ENCODE measurements at regions not wholly inside any gene's neighbourhood (a gene's known extent, or its start where the extent isn't known, plus 50 kb on each side); places are given as distances from the start of the nearest gene placed in this dataset.

DNA sequence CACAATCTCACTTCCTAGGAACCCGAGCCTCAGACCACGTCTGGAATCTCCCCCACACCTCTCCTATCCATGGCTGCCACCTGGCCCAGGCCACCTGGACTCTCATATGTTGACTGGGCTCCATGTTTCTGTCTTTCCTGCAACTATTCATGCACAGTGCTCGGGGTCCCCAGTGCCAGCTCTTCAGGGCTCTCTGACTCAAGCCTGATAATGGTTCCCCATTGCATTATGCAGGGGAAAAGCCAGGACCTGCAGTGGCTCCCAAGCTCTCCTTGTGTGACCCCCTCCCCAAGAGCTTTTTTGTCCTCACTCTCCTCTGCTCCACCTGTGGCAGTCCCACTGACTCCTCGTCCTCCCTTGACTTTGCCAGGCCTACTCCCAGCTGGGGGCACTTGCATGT, 417.6 kb downstream of the NPHP4 start:
- DNase-seq (ENCODE audit: low read depth in 2 of 2, low spot score in 1 of 2): no peak

DNA sequence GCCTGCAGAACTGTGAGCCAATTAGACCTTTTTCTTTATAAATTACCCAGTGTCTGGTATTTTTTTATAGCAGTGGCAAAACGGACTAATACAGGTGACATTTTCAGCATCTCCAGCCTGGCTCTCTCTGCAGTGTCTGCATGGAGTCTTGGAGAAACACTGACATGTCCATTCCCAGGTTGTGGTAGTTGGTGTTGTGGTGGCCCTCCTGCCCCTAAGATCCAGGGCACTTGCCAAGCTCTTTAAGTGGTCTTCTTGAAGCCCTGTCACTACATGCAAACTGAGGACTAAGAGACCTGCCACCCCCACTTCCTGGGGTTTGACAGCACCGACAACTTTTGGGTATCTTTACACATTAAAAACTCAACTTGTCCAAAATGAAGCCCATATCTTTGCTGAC, 419.4 kb downstream of the NPHP4 start:
- no peak for DNase-seq (ENCODE audit: low read depth in 2 of 2, low spot score in 1 of 2)

DNA sequence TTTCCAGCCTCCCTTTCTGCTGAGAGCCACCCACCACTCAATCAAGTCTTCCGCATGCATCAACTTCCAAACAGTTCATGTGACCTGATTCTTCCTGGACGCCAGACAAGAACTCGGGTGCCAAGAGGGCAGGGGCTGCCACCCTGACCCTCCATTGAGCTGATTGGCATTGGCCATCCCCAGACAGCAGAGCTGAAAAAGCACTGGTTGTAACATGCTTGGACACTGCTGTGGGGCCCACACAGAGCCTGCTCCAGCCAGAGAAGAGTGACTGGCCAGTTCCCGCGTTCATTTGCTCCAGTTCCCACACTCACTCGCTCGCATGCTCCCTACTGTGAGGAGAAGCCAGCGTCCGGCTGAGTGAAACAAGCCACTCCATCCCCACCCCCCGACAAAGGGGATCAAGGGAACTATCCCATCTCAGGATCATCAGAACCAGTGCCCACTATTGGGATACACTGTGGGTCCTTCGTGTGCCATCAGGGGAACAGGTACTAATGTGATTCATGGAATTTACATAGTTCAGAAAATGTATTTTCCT, 420.3 kb downstream of the NPHP4 start:
- no peak for DNase-seq (ENCODE audit: low read depth in 2 of 2, low spot score in 1 of 2)

DNA sequence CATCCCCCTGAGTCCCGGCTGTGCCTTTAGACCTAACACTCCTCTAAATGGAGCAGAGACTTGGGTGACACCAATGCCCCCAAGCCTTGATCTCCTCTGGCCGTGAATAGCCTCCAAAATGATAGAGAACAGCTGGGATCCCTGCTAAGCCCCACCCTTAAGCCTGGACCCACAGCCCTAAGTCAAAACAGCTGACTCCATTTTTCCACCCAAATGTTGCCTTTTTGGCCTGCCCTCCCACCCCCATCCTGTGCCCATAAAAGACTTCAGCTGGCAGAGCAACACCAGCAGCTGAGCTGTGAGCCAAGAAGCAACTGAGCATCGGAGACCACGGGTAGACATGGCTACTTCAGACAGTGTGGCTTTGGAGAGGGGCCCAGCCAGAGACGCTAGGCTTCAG, 420.8 kb downstream of the NPHP4 start:
- no peak for DNase-seq (ENCODE audit: low read depth in 2 of 2, low spot score in 1 of 2)

DNA sequence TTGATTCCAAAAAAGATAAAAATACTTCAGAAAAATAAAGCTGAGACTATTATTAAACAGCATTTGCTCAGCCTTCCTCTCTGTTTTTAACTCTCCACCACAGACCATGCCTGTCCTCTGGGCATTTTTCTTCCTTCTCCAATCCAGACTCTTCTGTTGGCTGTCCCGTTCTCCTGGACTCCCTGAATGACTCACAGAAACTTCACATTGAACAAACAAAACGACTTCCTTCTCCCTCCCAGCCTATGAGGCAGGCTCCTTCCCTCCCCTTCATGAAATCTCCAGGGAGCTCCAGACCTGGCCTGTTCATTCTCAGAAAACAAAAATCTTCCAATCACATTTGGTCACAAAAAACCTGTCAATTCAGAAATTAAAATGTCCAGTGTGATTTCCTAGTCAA, 421.3 kb downstream of the NPHP4 start:
- DNase-seq (ENCODE audit: low read depth in 2 of 2, low spot score in 1 of 2): no peak

DNA sequence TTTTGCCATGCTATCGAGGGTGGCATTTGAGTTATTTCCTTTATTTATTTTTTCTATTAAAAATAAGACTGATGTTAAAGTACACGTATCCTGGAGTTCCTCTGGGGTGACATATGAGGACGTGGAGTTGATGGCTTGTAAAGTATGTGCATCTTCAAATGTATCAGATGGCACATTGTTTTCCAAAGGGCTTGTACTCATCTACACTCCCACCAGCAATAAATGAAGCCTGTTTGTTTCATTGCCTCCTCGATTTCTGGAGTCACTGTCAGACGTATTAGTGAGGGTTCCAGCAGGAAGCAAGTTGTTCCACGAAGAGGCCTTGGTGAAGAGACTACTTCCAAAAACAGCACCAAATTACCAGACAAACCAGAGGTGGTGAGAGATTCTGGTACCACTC, 423.9 kb downstream of the NPHP4 start:
- no peak for DNase-seq (ENCODE audit: low read depth in 2 of 2, low spot score in 1 of 2)

DNA sequence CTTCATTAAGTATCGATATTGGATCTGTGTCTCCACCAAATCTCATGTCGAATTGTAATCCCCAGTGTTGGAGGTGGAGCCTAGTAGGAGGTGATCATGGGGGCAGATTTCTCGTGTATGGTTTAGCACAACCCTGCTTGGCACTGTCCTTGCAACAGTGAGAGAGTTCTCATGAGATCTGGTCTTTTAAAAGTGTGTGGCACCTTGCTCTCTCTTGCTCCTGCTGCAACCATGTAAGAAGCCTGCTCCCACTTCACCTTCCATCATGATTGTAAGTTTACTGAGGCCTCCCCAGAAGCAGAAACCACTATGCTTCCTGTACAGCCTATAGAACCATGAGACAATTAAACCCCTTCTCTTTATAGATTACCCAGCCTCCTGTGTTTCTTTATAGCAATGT, 424.4 kb downstream of the NPHP4 start:
- DNase-seq (ENCODE audit: low read depth in 2 of 2, low spot score in 1 of 2): no peak

DNA sequence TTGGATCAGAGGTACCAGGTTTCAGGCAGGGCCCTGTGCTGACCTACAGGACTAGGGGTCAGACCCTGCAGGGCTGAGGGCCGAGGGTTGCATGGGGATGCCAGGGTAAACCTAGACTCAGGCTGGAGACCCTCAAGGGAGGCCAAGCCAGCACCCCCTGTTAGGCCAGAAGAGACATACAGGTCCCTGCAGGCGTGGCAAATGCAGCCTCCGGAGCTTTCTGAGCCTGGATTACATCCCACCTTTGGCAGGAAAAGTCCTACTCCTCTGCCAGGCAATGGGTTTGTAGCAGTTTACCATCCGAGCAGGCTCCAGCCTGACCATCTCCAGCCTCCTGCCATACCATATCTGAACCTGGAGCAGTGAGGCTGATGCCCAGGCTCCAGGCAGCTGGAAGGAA, 425.3 kb downstream of the NPHP4 start:
- no peak for DNase-seq (ENCODE audit: low read depth in 2 of 2, low spot score in 1 of 2)

DNA sequence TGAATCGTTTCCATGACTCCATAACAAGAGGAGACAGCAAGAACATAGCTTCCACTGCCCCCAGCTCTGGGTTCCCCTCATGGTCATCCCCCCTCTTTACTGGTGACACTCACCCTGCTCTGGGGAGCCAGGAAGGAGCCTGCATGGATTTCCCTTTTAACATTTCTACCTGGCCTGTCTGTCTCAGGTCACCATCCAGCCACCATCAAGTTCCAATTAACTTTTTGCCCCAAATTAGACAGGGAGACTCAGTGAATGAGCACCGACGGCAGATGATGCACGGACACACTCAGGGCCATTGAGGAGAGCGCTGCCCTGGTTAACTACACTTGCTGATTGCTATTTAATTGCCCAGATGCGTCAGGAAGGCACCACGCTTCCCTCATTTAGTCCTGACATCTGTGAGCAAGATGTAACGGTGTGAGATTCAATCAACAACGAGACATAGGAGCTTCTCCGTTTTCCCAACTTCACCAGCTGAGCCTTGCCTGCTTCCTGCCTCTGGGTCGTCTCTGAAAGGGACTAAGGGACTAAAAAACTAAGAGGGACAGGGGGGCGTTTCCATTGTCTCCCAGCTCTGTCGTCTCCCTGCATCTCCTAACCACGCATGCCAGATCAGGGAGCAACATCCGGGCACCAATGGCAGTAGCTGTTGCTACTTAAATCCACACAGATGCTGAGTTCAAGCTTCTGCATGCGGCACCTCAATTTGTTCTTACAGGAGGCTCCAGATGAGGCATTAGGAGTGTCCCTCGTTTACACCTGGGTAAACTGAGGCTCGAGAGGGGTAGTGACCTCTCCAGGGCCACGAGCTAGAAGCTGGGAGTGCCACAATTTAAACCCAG, 426.7 kb downstream of the NPHP4 start:
- DNase-seq (ENCODE audit: low read depth in 2 of 2, low spot score in 1 of 2): no peak

DNA sequence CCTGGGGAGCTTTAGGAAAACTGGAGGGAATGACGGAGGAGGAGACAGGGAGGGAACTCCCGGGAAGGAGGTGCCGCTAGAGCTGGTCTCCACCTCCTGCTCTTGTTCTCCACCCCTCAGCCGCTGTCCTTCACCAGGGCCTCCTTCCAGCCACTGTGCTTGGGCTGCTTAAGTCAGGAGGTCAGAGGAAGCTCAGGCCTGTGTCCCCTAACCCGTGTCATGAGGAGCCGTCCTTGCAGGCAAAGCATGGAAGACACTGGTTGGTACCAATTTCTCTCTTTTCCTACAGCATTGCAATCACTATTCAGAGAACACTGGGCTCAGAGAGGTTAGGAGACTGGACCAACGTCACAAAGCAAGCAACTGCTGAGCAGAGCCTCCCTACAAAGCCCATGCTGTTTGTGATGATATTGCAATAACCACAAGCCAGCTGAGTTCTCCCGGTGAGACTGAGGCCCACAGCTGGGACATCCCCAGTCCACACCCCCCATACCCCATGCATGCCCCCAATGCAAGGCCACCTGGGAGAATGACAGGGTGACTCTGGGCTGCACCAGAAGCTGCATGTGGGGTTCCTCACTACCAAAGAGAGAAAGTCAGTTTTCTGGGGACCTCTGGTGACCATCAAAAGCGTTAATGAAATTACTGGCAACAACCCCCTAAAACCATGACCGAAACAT, 427.5 kb downstream of the NPHP4 start:
- no peak for DNase-seq (ENCODE audit: low read depth in 2 of 2, low spot score in 1 of 2)

DNA sequence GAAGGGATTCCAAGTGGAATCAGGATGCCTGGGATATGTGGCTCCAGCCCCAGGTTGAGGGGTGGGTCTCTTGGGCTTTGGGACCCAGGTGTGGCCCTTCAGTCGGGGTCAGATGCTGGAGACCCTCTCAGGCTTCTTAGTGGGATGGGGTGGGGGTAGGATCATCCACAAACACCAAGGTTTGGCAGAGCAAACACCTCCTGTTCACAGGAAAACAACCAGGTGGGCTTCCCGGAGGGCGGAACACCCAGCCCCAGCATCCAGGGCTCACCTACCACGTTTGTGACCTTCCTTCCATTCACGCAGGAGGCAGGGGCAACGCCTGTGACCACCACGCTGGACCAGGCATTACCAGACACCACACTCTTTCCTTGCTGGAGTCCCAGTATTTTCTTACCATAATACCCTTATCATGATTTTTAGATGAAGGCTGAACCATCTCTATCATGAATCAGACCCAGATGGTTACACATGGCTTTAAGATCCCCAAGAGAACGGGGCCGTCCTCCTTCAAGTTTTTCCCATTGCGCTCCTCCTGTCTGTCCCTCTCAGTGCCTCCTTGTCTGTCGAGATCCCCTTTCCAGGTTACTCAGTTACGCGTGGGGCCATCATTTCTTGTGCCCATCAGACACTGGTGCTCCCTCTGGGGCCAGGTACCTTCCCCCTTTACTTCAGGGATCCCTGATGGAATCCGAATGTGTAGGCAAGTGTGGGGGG, 428.2 kb downstream of the NPHP4 start:
- no peak for DNase-seq (ENCODE audit: low read depth in 2 of 2, low spot score in 1 of 2)

DNA sequence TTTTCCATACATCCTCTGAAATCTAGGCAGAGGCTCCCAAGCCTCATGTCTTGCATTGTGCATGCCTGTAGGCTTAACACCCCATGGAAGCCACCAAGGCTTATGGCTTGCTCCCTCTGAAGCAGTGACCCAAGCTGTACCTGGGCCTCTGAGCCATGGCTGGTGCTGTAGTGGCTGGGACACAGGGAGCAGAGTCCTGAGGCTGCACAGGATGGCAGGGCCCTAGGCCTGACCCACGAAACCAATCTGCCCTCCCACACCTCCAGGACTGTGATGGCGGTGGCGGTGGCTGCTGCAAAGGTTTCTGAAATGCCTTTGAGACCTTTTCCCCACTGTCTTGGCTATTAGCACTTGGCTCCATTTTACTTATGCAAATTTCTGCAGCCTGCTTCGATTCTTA, 429.5 kb downstream of the NPHP4 start:
- no peak for DNase-seq (ENCODE audit: low read depth in 2 of 2, low spot score in 1 of 2)

DNA sequence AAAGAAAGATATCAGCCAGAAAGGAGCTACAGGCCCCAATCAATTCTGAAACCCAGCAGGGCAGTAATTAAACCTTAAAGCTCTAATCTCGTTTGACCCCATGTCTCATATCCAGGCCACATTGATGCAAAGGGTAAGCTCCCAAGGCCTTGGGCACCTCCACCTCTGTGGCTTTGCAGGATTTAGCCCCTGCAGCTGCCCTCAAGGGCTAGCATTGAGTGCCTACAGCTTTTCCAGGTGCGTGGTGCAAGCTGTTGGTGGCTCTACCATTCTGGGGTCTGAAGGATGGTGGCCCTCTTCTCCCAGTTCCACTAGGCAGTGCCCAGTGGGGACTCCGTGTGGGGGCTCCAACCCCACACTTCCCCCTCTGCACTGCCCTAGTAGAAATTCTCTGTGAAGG, 429.9 kb downstream of the NPHP4 start:
- DNase-seq (ENCODE audit: low read depth in 2 of 2, low spot score in 1 of 2): no peak

DNA sequence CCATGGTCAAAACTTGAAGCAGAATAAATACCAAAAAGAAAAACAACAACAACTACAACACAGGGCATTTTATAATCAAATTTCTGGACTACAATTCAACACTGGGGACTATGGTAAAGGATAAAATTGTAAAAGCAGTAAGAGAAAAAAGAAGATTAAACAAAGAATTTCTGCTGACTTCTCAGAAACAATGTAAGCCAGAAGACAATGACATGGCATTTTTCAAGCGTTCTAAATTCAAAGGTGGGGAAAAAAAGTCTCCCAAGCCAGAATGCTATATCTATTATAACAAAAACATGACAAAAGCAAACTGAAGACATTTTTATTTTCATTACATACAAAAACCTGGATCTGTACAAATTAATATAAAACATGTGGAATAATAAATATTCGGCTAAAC, 433.1 kb downstream of the NPHP4 start:
- DNase-seq (ENCODE audit: low read depth in 2 of 2, low spot score in 1 of 2): no peak

DNA sequence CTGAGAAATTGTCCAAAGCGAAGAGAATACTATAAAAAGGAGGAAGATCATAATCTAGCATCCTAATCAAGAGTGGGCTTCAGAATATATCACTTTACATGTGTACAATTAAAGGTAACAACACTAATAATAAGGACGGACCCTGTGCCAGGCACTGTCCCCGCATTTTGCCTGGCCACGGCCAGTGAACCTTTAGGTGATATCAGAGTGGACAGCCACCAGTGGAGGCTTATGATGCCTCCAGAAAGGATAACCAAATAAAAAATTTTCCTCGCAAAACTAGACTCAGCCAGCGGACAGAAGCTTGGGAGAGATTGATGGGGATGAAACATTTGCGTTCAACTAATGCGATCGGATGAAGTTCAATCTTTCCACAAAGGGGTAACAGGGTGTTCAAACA, 436.4 kb downstream of the NPHP4 start:
- no peak for DNase-seq (ENCODE audit: low read depth in 2 of 2, low spot score in 1 of 2)

DNA sequence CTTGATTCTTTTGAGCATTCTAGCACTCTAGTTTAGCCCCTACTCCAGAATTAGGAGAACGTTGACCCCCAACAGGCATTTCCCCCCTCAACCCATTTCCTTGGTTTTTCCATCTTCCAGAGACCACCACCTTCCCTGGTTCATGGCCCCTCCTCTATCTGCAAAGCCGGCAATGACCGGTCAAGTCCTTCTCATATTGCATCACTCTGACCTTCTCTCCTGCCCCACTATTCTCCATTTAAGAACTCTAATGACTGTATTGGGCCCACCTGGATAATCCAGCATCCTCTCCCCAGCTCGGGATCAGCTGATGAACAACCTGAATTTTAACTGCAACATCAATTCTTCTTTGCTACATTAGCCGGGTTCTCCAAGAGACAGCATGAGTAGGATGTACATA, 437.4 kb downstream of the NPHP4 start:
- no peak for DNase-seq (ENCODE audit: low read depth in 2 of 2, low spot score in 1 of 2)

DNA sequence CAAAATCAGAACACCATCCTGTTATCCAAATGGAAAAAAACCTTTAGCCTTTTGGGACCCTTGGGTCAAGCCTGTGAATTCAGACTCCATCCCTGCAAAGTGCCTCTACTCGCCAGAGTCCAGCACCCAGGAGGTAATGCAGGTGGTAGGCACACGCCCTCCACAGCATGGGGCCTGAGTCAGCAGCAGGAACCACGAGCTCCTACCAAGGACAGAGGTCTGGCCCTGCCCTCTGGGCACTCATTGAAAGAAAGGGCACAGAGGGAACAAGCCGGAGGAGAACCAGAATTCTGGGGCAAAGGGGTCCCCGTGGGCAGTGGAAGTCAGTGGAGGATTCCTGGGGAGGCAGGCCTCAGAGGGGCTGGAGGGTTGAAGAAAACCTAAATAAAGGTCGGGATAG, 438.1 kb downstream of the NPHP4 start:
- no peak for DNase-seq (ENCODE audit: low read depth in 2 of 2, low spot score in 1 of 2)

DNA sequence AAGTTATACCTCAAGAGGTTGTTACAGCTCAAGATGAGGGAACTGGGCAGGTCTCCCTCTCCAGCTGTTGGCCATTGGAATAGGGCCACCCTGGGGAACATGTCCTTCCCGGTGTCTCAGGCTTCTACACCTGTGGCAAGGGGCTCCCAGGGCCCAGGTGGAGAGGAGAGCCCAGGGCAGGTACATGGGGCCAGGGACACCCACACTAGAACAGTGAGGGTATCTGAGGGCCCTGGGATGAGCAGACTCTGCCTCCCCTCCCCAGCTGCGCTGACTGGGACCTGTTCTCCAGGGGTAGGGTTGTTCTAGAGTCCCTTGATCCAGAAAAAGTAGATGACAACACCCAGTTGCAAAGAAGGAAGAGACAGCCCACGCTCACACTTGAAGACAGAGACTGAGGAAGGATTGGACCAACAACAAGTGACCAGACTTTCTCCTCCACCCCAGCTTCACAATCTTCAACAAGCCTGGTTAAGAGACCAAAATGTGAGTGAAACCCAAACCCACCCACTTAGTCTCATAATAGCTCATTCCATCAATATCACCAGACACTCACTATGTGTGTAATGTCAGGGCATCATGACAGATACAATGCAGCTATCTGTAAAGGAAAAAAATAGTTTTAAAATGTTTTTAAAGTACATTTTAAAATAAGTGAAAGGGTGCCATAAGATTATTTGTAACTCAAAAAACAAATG, 439.3 kb downstream of the NPHP4 start:
- no peak for DNase-seq (ENCODE audit: low read depth in 2 of 2, low spot score in 1 of 2)

DNA sequence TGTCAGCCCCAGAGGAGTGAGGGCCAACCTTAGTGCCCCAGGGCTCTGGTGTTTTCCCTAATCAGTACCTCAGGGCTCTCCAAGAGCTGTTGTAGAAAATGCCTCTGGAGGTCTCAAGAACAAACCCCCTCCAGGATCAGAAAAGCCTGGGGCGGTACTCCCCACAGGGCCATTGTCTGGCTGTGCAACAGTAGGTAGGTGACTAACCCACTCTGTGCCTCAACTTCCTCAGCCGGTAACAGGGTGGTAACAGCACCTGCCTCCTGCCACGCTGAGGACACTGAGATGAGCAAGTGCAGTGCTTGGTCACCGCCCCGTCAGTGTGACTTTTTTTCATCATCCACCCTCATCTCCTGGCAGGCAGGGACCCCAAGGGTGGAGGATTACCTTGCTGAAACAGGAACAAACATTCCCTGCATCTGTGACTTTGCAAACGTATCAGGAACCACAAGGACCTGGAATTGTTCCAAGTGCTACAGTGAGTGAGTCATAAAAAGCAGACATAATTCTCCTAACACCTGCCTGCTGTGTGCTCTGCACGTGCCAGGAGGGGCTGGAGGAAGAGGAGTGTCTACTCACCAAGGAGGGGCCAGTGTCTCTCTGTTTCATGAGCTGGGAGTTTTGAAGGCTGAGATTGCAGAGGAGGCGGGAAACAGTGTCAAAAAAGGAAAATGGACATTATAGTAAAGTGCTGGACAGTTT, 440.8 kb downstream of the NPHP4 start:
- DNase-seq (ENCODE audit: low read depth in 2 of 2, low spot score in 1 of 2): no peak

DNA sequence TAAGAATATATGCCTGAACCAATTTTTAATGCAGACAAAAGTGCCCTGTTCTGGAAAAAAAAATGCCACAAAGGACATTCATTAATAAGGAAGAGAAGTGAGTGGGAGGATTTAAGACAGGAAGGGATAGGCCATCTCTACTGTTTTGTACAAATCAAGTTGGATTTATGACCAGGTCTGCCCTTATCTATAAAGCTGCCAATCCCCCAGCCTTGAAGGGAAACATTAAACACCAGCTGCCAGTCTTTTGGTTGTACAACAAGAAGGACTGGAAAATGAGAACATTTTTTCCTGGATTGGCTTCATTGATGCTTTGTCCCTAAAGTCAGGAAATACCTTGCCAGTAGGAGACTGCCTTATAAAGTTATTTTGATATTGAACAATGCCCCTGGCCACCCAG, 444.0 kb downstream of the NPHP4 start:
- no peak for DNase-seq (ENCODE audit: low read depth in 2 of 2, low spot score in 1 of 2)

DNA sequence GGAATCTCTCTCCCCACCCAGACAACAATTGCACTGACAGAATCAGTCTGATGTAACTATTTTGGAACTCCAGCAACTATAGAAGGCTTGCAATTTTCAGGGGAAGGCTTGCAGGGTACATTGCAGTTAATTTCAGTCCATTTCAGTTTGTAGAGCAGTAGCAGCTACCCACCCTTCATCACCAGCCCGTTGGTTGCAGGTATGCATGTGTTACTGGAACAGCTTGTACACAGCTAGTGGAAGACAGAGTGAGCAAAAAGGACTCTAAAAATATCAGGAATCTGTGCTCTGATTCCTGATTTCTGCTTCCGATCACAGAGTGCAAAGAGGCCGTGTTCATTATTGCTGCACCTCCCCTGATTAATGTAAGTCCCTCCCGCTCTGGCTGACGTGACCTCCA, 449.0 kb downstream of the NPHP4 start:
- no peak for DNase-seq (ENCODE audit: low read depth in 2 of 2, low spot score in 1 of 2)

Data from stimulated activated CD8-positive, alpha-beta memory T cell treated with anti-CD3 and anti-CD28 coated beads, Interleukin-4, amount 100 ng/mL, for 4 hours (primary cell).